GM19240 (cell line): ENCODE measurements at regions not wholly inside any gene's neighbourhood (a gene's known extent, or its start where the extent isn't known, plus 50 kb on each side); places are given as distances from the start of the nearest gene placed in this dataset.
A peak's percentile ranks its signal among the peaks of the same experiment; 100 is the strongest.

Experiments used
- DNase-seq: peaks from one replicate; pipeline ENCODE4 v3.0.0; 2011; ENCODE audit warnings: low spot score; ENCODE audit not compliant: insufficient read length

- no peak for DNase-seq
Measured at GRCh38 chr16:85484347-85485300, 128.5 kb upstream of the GSE1 start.

GRCh38 chr16:85485379-85485778 is 127.7 kb upstream of the GSE1 start:
- DNase-seq: no peak

GRCh38 chr16:85486256-85486915 is 126.7 kb upstream of the GSE1 start:
- DNase-seq: no peak

GRCh38 chr16:85488414-85488813 is 124.7 kb upstream of the GSE1 start:
- no peak for DNase-seq

DNA sequence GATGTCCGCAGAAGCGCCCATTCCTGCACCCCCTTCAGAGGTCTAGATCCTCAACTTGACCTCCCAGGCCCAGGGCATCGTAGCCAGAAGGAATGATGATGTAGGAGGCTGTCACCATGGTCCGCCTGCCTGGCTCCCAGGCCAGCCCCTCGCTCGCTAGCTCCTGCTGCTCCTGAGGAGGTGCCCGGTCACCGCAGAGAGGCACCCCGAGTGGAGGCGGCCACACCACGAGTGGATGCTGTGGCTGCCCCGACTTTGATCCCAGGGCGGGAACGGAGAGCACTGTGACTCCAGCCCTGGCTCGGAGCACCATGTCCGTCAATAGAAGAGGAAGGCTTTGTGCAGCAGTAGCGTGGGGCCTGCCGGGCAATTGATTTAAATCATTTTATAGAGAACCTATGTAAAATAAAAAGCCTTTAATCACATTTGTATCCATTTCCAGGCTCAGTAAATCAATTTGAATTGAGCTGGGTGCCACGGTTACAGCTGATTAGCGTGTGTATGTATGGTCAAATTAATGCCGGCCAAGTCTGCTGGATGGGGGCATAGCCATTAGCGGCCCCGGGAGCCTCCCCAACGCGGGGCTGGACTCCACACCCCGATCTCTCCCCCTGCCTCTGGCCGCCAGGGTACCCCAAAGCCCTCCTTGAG is 122.6 kb upstream of the GSE1 start:
- DNase-seq: no peak

DNA sequence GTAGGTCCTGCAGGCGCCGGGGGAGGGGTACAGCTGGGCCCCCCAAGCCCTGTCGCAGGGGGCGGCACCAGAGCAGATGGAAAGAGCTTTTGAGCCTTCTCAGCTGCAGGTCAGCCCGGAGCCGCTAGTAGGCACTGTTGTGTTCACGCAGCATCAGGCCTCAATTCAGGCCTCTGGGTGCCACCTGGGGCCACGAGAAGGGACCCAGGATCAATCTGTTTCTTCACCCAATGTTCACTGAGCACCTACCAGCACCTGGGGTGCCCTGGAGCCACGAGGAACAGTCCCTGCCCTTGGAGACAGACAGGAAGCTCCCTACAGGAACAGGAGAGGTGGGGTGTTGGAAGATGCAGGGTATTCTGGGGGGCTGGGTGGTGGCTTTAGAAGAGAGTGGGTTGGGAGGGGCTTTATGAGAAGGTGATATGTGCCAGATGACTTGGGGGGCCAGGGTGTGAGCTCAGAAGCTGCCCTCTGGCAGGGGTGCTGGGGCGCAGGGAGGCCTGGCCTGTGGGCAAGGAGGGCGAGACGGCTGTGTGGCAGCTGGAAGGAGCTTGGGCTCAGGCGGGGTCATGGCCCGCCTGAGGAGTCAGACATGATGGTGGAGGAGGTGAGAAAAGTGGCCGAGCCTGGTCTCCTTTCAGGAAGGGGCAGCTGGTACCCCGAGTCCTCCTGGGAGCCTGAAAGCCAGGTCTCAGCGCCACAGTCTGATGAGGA is 121.9 kb upstream of the GSE1 start:
- peak; percentile 65 for DNase-seq

GRCh38 chr16:85491798-85492294 is 121.3 kb upstream of the GSE1 start:
- DNase-seq: no peak

DNA sequence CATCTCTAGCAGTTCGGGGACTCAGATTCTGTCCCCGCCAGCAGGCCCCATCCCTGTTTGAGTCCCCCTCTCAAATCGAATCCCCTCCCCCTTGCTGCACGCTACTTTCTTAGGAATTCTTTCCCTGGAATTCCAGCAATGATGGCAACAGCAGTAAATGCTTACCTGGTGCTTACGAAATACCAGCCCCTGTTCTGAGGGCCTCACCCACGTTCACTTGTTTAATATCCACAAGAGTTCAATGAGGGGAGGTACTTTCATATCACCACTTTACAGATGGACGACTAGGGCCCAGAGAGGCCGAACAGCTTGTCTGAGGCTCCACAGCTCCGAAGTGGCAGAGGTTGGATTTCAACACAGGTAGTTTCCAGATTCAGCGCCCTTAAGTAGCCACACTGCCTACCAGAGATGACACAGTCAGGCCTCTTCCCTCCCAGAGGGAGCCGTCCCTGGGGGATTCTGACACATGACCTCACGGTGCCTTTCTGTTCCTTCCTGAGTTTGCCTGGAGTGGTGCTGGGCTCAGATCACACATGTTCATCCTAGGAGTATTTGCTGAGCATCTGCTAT is 120.7 kb upstream of the GSE1 start:
- DNase-seq: no peak

- no peak for DNase-seq
Measured at GRCh38 chr16:85494315-85494714, 118.8 kb upstream of the GSE1 start.

GRCh38 chr16:85495259-85495658 is 117.9 kb upstream of the GSE1 start:
- no peak for DNase-seq

DNA sequence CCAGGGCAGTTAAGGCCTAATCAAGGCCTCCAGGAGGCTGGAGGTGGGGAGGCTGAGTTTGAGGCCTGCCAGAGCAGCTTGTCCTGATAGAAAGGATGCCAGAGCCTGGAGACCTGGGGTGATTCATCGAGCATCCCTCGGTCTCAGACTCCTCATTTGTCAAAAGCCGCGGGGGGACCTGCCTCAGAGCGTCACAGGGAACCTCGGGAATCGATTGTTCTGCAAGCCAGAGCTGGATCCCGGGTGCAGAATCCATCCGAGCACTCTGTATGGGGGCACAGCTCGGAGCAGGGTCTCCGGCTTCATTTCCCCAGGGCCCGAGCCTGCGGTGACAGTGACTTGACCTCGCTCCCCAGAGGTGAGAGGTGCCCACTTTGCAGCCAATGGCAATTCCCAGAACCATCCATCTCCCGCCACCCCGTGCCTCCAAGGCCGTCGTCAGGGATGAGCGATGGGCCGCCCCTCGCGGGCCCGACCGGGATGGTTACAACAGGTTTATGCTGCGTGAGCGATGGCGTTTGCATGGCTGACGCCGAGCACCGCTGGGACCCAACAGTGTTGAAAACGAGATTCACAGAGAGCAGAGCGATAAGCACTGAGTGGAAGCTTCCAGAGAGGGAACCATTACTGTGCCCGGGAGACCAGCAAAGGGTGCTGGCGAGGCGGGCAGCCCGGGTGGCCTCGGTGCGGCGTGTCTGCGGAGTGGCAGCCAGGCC is 117.1 kb upstream of the GSE1 start:
- no peak for DNase-seq

GRCh38 chr16:85497622-85498314 is 115.4 kb upstream of the GSE1 start:
- no peak for DNase-seq

DNA sequence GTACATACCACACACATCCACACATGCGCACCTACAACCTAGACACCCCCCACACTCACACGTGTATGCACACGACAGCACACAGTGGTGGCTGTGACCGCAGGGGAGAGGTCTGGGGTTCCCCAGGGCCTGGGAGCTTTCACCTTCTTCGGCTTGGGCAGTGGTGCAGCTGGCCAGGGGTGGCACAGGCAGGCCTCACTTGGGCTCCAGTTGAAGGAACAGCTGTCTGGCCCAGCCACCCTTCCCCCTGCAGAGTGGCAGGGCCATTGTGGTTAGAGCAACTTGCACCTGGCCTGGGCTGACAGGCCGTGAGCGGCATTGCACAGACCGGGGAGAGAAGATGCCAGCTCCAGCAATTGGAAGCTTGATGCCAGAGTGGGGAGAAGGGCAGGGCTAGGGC is 114.5 kb upstream of the GSE1 start:
- DNase-seq: no peak

- DNase-seq: no peak
Measured at GRCh38 chr16:85500220-85500619, 112.9 kb upstream of the GSE1 start.

DNA sequence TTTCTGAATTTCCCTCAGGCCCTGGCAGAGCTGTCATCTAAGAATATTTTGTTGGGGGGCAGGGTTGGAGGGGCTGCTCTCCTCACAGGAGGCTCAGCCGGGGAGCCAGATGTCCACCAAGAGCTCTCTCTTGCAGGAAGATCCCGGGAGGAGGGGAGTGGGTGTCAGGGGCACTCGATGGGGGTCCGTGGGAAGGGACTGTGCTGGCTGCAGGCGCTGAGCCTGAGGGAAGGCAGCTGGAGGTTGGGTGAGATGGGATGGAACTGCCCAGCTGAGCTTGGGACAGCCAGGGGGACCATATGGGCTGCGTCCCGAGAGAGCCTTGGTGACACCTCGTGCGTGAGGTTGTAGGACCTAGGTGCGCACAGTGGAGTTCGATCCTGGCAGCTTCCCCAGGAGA is 111.2 kb upstream of the GSE1 start:
- no peak for DNase-seq

DNA sequence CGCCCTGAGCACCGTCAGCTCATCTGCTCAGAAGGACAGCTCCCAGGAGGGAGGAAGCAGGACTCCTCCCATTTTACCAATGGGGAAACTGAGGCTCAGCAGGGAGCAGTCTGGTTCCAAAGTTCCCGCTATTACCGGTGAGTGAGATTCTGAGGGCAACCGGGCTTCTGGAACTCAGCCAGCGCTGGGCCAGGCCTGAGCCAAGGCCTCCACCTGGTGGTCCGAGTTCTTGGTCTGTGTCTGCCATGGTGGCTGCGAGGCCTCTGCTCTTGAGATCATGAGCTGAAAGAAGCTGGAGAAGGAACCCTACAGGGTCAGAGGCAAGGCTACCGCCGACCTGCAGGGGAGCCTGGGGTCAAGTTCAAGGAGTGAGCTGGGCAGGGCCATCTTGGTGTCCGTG is 110.8 kb upstream of the GSE1 start:
- no peak for DNase-seq

- DNase-seq: no peak
Measured at GRCh38 chr16:85503679-85504231, 109.4 kb upstream of the GSE1 start.

- no peak for DNase-seq
Measured at GRCh38 chr16:85504242-85504641, 108.9 kb upstream of the GSE1 start.

GRCh38 chr16:85505794-85506634 is 107.1 kb upstream of the GSE1 start:
- no peak for DNase-seq
